ENCODE measurements at regions not wholly inside any gene's neighbourhood (a gene's known extent, or its start where the extent isn't known, plus 50 kb on each side); places are given as distances from the start of the nearest gene placed in this dataset.

DNA sequence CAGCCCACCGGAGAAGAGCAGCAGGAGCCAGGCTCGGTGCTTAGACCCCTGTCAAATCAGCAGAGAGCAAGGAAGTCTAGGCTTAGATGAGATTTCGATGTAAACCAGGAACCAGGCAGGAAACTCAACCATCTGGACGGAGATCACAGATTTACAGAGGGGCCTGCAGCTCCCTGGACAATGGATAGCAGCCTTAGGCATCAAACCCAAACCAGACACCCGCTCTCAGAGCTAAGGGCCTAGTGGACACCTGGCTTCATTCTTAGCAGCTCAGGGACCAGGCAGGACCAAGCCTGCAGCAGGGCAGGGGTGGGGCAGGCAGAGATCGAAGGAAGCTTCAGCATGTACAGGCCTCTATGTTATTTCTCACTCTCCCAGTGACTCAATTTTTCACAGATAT, 127.8 kb upstream of the FMN2 start:
- H3K9me2 ChIP-seq (ENCODE audit: insufficient read depth), result no peaks in the 10 kb centered on the region
- TF ChIP-seq JUNB (IDR thresholded peaks at IDR 0.05; ENCODE audit: unreplicated experiment) (no peak), ZNF331 (CRISPR knock-in tag; IDR thresholded peaks at IDR 0.05; ENCODE audit: low read depth) (no peak), ZNF114 (CRISPR knock-in tag; IDR thresholded peaks at IDR 0.05) (no peak), EZH2phosphoT487 (IDR thresholded peaks at IDR 0.05; ENCODE audit: unreplicated experiment) (no peak), EZH2 (IDR thresholded peaks at IDR 0.05; ENCODE audit: low read depth, unreplicated experiment) (no peak), POLR2AphosphoS5 (IDR thresholded peaks at IDR 0.05; ENCODE audit: low read depth) (no peak), STAT1 (IDR thresholded peaks at IDR 0.05; ENCODE audit: unreplicated experiment) (no peak), NANOG (IDR thresholded peaks at IDR 0.05; ENCODE audit: borderline replicate concordance) (no peak)
- TF ChIP-seq, protein P1, sequence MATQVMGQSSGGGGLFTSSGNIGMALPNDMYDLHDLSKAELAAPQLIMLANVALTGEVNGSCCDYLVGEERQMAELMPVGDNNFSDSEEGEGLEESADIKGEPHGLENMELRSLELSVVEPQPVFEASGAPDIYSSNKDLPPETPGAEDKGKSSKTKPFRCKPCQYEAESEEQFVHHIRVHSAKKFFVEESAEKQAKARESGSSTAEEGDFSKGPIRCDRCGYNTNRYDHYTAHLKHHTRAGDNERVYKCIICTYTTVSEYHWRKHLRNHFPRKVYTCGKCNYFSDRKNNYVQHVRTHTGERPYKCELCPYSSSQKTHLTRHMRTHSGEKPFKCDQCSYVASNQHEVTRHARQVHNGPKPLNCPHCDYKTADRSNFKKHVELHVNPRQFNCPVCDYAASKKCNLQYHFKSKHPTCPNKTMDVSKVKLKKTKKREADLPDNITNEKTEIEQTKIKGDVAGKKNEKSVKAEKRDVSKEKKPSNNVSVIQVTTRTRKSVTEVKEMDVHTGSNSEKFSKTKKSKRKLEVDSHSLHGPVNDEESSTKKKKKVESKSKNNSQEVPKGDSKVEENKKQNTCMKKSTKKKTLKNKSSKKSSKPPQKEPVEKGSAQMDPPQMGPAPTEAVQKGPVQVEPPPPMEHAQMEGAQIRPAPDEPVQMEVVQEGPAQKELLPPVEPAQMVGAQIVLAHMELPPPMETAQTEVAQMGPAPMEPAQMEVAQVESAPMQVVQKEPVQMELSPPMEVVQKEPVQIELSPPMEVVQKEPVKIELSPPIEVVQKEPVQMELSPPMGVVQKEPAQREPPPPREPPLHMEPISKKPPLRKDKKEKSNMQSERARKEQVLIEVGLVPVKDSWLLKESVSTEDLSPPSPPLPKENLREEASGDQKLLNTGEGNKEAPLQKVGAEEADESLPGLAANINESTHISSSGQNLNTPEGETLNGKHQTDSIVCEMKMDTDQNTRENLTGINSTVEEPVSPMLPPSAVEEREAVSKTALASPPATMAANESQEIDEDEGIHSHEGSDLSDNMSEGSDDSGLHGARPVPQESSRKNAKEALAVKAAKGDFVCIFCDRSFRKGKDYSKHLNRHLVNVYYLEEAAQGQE (IDR thresholded peaks at IDR 0.05; ENCODE audit: unreplicated experiment), result no peak
- TF ChIP-seq, protein P2, sequence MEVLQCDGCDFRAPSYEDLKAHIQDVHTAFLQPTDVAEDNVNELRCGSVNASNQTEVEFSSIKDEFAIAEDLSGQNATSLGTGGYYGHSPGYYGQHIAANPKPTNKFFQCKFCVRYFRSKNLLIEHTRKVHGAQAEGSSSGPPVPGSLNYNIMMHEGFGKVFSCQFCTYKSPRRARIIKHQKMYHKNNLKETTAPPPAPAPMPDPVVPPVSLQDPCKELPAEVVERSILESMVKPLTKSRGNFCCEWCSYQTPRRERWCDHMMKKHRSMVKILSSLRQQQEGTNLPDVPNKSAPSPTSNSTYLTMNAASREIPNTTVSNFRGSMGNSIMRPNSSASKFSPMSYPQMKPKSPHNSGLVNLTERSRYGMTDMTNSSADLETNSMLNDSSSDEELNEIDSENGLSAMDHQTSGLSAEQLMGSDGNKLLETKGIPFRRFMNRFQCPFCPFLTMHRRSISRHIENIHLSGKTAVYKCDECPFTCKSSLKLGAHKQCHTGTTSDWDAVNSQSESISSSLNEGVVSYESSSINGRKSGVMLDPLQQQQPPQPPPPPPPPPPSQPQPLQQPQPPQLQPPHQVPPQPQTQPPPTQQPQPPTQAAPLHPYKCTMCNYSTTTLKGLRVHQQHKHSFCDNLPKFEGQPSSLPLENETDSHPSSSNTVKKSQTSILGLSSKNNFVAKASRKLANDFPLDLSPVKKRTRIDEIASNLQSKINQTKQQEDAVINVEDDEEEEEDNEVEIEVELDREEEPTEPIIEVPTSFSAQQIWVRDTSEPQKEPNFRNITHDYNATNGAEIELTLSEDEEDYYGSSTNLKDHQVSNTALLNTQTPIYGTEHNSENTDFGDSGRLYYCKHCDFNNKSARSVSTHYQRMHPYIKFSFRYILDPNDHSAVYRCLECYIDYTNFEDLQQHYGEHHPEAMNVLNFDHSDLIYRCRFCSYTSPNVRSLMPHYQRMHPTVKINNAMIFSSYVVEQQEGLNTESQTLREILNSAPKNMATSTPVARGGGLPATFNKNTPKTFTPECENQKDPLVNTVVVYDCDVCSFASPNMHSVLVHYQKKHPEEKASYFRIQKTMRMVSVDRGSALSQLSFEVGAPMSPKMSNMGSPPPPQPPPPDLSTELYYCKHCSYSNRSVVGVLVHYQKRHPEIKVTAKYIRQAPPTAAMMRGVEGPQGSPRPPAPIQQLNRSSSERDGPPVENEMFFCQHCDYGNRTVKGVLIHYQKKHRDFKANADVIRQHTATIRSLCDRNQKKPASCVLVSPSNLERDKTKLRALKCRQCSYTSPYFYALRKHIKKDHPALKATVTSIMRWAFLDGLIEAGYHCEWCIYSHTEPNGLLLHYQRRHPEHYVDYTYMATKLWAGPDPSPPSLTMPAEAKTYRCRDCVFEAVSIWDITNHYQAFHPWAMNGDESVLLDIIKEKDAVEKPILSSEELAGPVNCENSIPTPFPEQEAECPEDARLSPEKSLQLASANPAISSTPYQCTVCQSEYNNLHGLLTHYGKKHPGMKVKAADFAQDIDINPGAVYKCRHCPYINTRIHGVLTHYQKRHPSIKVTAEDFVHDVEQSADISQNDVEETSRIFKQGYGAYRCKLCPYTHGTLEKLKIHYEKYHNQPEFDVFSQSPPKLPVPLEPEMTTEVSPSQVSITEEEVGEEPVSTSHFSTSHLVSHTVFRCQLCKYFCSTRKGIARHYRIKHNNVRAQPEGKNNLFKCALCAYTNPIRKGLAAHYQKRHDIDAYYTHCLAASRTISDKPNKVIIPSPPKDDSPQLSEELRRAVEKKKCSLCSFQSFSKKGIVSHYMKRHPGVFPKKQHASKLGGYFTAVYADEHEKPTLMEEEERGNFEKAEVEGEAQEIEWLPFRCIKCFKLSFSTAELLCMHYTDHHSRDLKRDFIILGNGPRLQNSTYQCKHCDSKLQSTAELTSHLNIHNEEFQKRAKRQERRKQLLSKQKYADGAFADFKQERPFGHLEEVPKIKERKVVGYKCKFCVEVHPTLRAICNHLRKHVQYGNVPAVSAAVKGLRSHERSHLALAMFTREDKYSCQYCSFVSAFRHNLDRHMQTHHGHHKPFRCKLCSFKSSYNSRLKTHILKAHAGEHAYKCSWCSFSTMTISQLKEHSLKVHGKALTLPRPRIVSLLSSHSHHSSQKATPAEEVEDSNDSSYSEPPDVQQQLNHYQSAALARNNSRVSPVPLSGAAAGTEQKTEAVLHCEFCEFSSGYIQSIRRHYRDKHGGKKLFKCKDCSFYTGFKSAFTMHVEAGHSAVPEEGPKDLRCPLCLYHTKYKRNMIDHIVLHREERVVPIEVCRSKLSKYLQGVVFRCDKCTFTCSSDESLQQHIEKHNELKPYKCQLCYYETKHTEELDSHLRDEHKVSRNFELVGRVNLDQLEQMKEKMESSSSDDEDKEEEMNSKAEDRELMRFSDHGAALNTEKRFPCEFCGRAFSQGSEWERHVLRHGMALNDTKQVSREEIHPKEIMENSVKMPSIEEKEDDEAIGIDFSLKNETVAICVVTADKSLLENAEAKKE (CRISPR knock-in tag; IDR thresholded peaks at IDR 0.05), result no peak
- TF ChIP-seq, protein P3, sequence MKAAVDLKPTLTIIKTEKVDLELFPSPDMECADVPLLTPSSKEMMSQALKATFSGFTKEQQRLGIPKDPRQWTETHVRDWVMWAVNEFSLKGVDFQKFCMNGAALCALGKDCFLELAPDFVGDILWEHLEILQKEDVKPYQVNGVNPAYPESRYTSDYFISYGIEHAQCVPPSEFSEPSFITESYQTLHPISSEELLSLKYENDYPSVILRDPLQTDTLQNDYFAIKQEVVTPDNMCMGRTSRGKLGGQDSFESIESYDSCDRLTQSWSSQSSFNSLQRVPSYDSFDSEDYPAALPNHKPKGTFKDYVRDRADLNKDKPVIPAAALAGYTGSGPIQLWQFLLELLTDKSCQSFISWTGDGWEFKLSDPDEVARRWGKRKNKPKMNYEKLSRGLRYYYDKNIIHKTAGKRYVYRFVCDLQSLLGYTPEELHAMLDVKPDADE (IDR thresholded peaks at IDR 0.05), result no peak
- no peak for DNase-seq (ENCODE audit: low spot score)
- Mint-ChIP-seq H3K4me3 (no peak overlapping the region), H3K27ac (no peak overlapping the region), H3K27me3 (ENCODE audit: insufficient read depth, low read depth, poor library complexity) (no peaks in the 10 kb centered on the region), H3K36me3 (ENCODE audit: low read depth) (no peaks in the 10 kb centered on the region), H3K4me1 (no peaks in the 10 kb centered on the region), H3K9me3 (no peaks in the 10 kb centered on the region)
- no peaks in the 10 kb centered on the region for H3F3A ChIP-seq (replicated peaks; ENCODE audit: low read depth)
- H3K27ac ChIP-seq (ENCODE audit: low read depth), result no peak overlapping the region
- no peaks in the 10 kb centered on the region for H3K36me3 ChIP-seq (ENCODE audit: insufficient read depth)
- no peak overlapping the region for H3K4me3 ChIP-seq
- no peaks in the 10 kb centered on the region for H3K4me1 ChIP-seq (ENCODE audit: insufficient read depth)
- H3K4me2 ChIP-seq, result no peak overlapping the region
- H2AFZ ChIP-seq, result no peak overlapping the region
- H4K20me1 ChIP-seq (replicated peaks; ENCODE audit: insufficient read depth), result no peaks in the 10 kb centered on the region
- H3K27me3 ChIP-seq (ENCODE audit: insufficient read depth), result no peaks in the 10 kb centered on the region
- no peak for ATAC-seq
- H3K79me2 ChIP-seq (replicated peaks; ENCODE audit: insufficient read depth), result no peaks in the 10 kb centered on the region

Data from GM23338 (cell line).